BE2C (cell line): ENCODE measurements at regions not wholly inside any gene's neighbourhood (a gene's known extent, or its start where the extent isn't known, plus 50 kb on each side); places are given as distances from the start of the nearest gene placed in this dataset.

ENCODE experiments used
- DNase-seq: peaks from one replicate; pipeline ENCODE4 v3.0.0-alpha.2; 2020
- H3K27me3 ChIP-seq: fragments of 250-450 bp; sonication (Bioruptor Pico); 2 replicates; pipeline ENCODE4 v1.5.1; 2020; ENCODE audit warnings: mild to moderate bottlenecking
- H3K36me3 ChIP-seq: fragments of 250-450 bp; sonication (Bioruptor Pico); 2 replicates; pipeline ENCODE4 v1.5.1; 2020; ENCODE audit warnings: mild to moderate bottlenecking
- H3K4me1 ChIP-seq: fragments of 250-450 bp; sonication (Bioruptor Pico); 2 replicates; pipeline ENCODE4 v1.5.1; 2020
- H3K4me3 ChIP-seq: 2 replicates; pipeline ENCODE4 v1.5.1; 2011; ENCODE audit warnings: low read depth, low read length
- H3K9me3 ChIP-seq: fragments of 250-450 bp; sonication (Bioruptor Pico); 2 replicates; pipeline ENCODE4 v1.5.1; 2020
- TF ChIP-seq, protein P1 (sequence below): IDR thresholded peaks from 2 replicates; pipeline ENCODE4 v1.5.1; 2012; ENCODE audit warnings: mild to moderate bottlenecking, low read depth, low read length

- Histone ChIP-seq H3K9me3 (no peaks in the 10 kb centered on the region; the same call in 1 of the 2 replicates), H3K4me3 (no peak overlapping the region), H3K4me1 (no peaks in the 10 kb centered on the region), H3K27me3 (0 out of 2 replicates have a peak, but pooled peaks cover 3% of the 10 kb centered on the region), H3K36me3 (no peaks in the 10 kb centered on the region)
- no peak for DNase-seq
- TF ChIP-seq, protein P1, sequence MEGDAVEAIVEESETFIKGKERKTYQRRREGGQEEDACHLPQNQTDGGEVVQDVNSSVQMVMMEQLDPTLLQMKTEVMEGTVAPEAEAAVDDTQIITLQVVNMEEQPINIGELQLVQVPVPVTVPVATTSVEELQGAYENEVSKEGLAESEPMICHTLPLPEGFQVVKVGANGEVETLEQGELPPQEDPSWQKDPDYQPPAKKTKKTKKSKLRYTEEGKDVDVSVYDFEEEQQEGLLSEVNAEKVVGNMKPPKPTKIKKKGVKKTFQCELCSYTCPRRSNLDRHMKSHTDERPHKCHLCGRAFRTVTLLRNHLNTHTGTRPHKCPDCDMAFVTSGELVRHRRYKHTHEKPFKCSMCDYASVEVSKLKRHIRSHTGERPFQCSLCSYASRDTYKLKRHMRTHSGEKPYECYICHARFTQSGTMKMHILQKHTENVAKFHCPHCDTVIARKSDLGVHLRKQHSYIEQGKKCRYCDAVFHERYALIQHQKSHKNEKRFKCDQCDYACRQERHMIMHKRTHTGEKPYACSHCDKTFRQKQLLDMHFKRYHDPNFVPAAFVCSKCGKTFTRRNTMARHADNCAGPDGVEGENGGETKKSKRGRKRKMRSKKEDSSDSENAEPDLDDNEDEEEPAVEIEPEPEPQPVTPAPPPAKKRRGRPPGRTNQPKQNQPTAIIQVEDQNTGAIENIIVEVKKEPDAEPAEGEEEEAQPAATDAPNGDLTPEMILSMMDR, result no peak
Measured at GRCh38 chr12:45148619-45149018, 67.3 kb upstream of the ANO6 start.

DNA sequence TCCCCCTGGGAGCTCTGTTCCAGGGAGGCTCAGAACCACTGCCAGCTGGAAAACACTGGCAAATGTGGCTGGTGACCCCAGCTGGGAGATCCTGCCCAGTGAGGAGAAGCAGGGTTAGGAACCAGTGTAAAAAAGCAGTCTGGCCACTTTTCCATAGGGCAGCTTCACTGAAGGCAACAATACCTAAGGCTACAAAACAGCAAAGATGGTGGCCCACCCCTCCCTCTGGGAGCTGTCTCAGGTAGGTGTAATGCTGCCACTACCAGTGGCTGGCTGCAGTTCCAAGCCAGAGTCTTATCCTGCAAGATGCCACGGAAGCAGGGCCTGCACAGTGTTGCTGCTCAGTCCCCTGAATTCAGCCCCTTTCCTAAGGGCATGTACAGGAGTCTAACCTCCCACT is 50.6 kb upstream of the ANO6 start:
- no peak for DNase-seq
- Histone ChIP-seq H3K4me3 (no peak overlapping the region), H3K9me3 (no peaks in the 10 kb centered on the region), H3K4me1 (no peaks in the 10 kb centered on the region), H3K36me3 (no peaks in the 10 kb centered on the region), H3K27me3 (no peaks in the 10 kb centered on the region)
- TF ChIP-seq, protein P1, result no peak

DNA sequence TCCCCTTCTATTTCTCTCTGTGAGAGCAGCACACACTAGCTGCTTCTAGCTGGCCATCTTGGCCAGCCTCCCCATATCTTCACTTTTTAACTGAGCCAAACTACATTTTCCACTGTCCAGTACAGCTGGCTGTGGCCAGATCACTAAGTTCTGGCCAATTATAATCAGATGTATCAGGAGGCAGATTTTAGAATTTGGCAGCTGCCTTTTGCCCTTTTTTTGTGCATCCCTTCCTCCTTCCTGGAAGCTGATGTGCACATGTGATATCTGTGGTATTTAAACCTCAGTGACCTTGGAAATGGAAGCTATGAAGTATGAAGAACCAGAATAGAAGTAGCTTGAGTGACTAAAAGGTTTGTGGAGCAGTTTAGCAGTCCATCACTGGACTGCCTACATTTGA is 49.8 kb upstream of the ANO6 start:
- Histone ChIP-seq H3K36me3 (no peaks in the 10 kb centered on the region), H3K27me3 (no peaks in the 10 kb centered on the region), H3K9me3 (no peaks in the 10 kb centered on the region), H3K4me1 (no peaks in the 10 kb centered on the region), H3K4me3 (no peak overlapping the region)
- DNase-seq, result no peak
- TF ChIP-seq, protein P1, result no peak
